Stromal cell of bone marrow (primary cell): ENCODE measurements at regions not wholly inside any gene's neighbourhood (a gene's known extent, or its start where the extent isn't known, plus 50 kb on each side); places are given as distances from the start of the nearest gene placed in this dataset.
"Not testable (repeated sequence)": the region's sequence is repeated elsewhere in the genome, so short reads cannot be mapped to it uniquely, and the experiment has no call there.

ENCODE experiments used
- DNase-seq: peaks from one replicate; pipeline ENCODE4 v3.0.0-alpha.2; 2012; ENCODE audit warnings: low read depth

- no peak for DNase-seq
Observed at GRCh38 chr14:105903971-105904370, 377.6 kb downstream of the TMEM121 start.

- DNase-seq: no peak
Observed at GRCh38 chr14:105904379-105904778, 378.0 kb downstream of the TMEM121 start.

GRCh38 chr14:105905456-105905855, 379.1 kb downstream of the TMEM121 start:
- DNase-seq: no peak

- DNase-seq: no peak
Observed at GRCh38 chr14:105907276-105907675, 380.9 kb downstream of the TMEM121 start.

- DNase-seq: no peak
Observed at GRCh38 chr14:105908006-105908405, 381.6 kb downstream of the TMEM121 start.

GRCh38 chr14:105908481-105908911, 382.1 kb downstream of the TMEM121 start:
- DNase-seq: no peak

- DNase-seq: no peak
Observed at GRCh38 chr14:105909046-105909827, 382.9 kb downstream of the TMEM121 start.

GRCh38 chr14:105909828-105910120, 383.4 kb downstream of the TMEM121 start:
- not testable (repeated sequence) for DNase-seq

- no peak for DNase-seq
Observed at GRCh38 chr14:105910426-105910825, 384.0 kb downstream of the TMEM121 start.

GRCh38 chr14:105911006-105911847, 384.8 kb downstream of the TMEM121 start:
- DNase-seq: no peak

GRCh38 chr14:105911848-105912292, 385.5 kb downstream of the TMEM121 start:
- not testable (repeated sequence) for DNase-seq

- DNase-seq: no peak
Observed at GRCh38 chr14:105912641-105913180, 386.3 kb downstream of the TMEM121 start.

GRCh38 chr14:105913221-105913620, 386.8 kb downstream of the TMEM121 start:
- DNase-seq: no peak

- DNase-seq: no peak
Observed at GRCh38 chr14:105913861-105914260, 387.5 kb downstream of the TMEM121 start.

- not testable (repeated sequence) for DNase-seq
Observed at GRCh38 chr14:105914281-105914680, 387.9 kb downstream of the TMEM121 start.

GRCh38 chr14:105914738-105915385, 388.5 kb downstream of the TMEM121 start:
- no peak for DNase-seq

GRCh38 chr14:105915546-105915945, 389.2 kb downstream of the TMEM121 start:
- not testable (repeated sequence) for DNase-seq

- not testable (repeated sequence) for DNase-seq
Observed at GRCh38 chr14:105917136-105917932, 391.0 kb downstream of the TMEM121 start.

- no peak for DNase-seq
Observed at GRCh38 chr14:105917933-105918436, 391.6 kb downstream of the TMEM121 start.

- no peak for DNase-seq
Observed at GRCh38 chr14:105918496-105919262, 392.3 kb downstream of the TMEM121 start.
